ENCODE measurements at regions not wholly inside any gene's neighbourhood (a gene's known extent, or its start where the extent isn't known, plus 50 kb on each side); places are given as distances from the start of the nearest gene placed in this dataset.
A peak's percentile ranks its signal among the peaks of the same experiment; 100 is the strongest.

- POLR2A ChIA-PET, result no interaction called here
These were observed 142.2 kb upstream of the SATB1 start for GRCh38 chr3:18567293-18567692.

GRCh38 chr3:18562364-18563154 is 137.4 kb upstream of the SATB1 start:
- Histone ChIP-seq H3K4me1 (ENCODE audit: control insufficient read depth, insufficient read depth, low read length) (no peaks in the 10 kb centered on the region), H3K4me3 (ENCODE audit: low read depth, low read length) (no peak overlapping the region), H3K36me3 (ENCODE audit: control insufficient read depth in 2 of 2, insufficient read depth in 1 of 2, low read length in 2 of 2) (no peaks in the 10 kb centered on the region), H3K9me3 (ENCODE audit: control insufficient read depth, insufficient read depth, low read depth, low read length) (no peaks in the 10 kb centered on the region), H3K27ac (ENCODE audit: extremely low read depth, low read depth, low read length) (no peak overlapping the region)
- CTCF ChIA-PET, result no interaction called here
- POLR2A ChIA-PET, result no interaction called here
- TF ChIP-seq YY1 (tag by site-specific recombination; IDR thresholded peaks at IDR 0.05) (no peak), ZNF580 (tag by site-specific recombination; IDR thresholded peaks at IDR 0.05) (no peak)

More at GRCh38 chr3:18567293-18567692, 142.2 kb upstream of the SATB1 start:
- no peaks in the 10 kb centered on the region for H3K9me3 ChIP-seq (ENCODE audit: control insufficient read depth, insufficient read depth, low read depth, low read length)
- no peaks in the 10 kb centered on the region for H3K36me3 ChIP-seq (ENCODE audit: control insufficient read depth in 2 of 2, insufficient read depth in 1 of 2, low read length in 2 of 2)
- H3K4me3 ChIP-seq (ENCODE audit: low read depth, low read length), result no peak overlapping the region
- no peaks in the 10 kb centered on the region for H3K4me1 ChIP-seq (ENCODE audit: control insufficient read depth, insufficient read depth, low read length)
- H3K27ac ChIP-seq (ENCODE audit: extremely low read depth, low read depth, low read length), result no peak overlapping the region
- CTCF ChIA-PET, result no interaction called here
- TF ChIP-seq ZNF280C (tag by site-specific recombination; IDR thresholded peaks at IDR 0.05), result no peak

GRCh38 chr3:18559331-18559842 is 134.2 kb upstream of the SATB1 start:
- ChIA-PET CTCF (interaction anchor here (0.6 to 2.3 kb wide), 15 partner anchors 10 to 664 kb away, joined by 3 to 28 read pairs (median 5); no protein-coding TSS in a partner anchor), POLR2A (interaction anchor here (0.6 kb wide), 1 partner anchor 1698 kb away, joined by 3 read pairs; no protein-coding TSS in a partner anchor)
- Histone ChIP-seq H3K9me3 (ENCODE audit: control insufficient read depth, insufficient read depth, low read depth, low read length) (no peaks in the 10 kb centered on the region), H3K4me3 (ENCODE audit: low read depth, low read length) (no peak overlapping the region), H3K27ac (ENCODE audit: extremely low read depth, low read depth, low read length) (no peak overlapping the region), H3K36me3 (ENCODE audit: control insufficient read depth in 2 of 2, insufficient read depth in 1 of 2, low read length in 2 of 2) (no peaks in the 10 kb centered on the region), H3K4me1 (ENCODE audit: control insufficient read depth, insufficient read depth, low read length) (no peaks in the 10 kb centered on the region)
- no peak for TF ChIP-seq ZIC2 (tag by site-specific recombination; IDR thresholded peaks at IDR 0.05)
- 0 out of 2 replicates have a peak, but pooled peaks have one; percentile 44 for TF ChIP-seq ZNF843 (tag by site-specific recombination; IDR thresholded peaks at IDR 0.05)
- TF ChIP-seq PRDM4 (tag by site-specific recombination; IDR thresholded peaks at IDR 0.05), result peak; percentile 56; the same call in 1 of the 2 replicates
- TF ChIP-seq ZNF654 (tag by site-specific recombination; IDR thresholded peaks at IDR 0.05; ENCODE audit: low read depth), result peak; percentile 52
- TF ChIP-seq CTCF (tag by site-specific recombination; IDR thresholded peaks at IDR 0.05), result peak; percentile 33; the same call in 1 of the 2 replicates
- TF ChIP-seq GFI1B (tag by site-specific recombination; IDR thresholded peaks at IDR 0.05), result no peak
- no peak for TF ChIP-seq ZNF521 (tag by site-specific recombination; IDR thresholded peaks at IDR 0.05)
- TF ChIP-seq KLF10 (tag by site-specific recombination; IDR thresholded peaks at IDR 0.05), result no peak
- no peak for TF ChIP-seq ZNF791 (tag by site-specific recombination; IDR thresholded peaks at IDR 0.05)
- TF ChIP-seq ZNF561 (tag by site-specific recombination; IDR thresholded peaks at IDR 0.05; ENCODE audit: borderline replicate concordance), result peak; percentile 55; the same call in 1 of the 2 replicates
- TF ChIP-seq ZNF239 (tag by site-specific recombination; IDR thresholded peaks at IDR 0.05), result no peak
- no peak for TF ChIP-seq ZNF792 (tag by site-specific recombination; IDR thresholded peaks at IDR 0.05)
- TF ChIP-seq ZNF121 (tag by site-specific recombination; IDR thresholded peaks at IDR 0.05), result no peak
- TF ChIP-seq ZNF19 (tag by site-specific recombination; IDR thresholded peaks at IDR 0.05; ENCODE audit: low read depth), result no peak
- no peak for TF ChIP-seq IKZF3 (tag by site-specific recombination; IDR thresholded peaks at IDR 0.05)

Data from HEK293 (cell line).